ENCODE measurements at regions not wholly inside any gene's neighbourhood (a gene's known extent, or its start where the extent isn't known, plus 50 kb on each side); places are given as distances from the start of the nearest gene placed in this dataset.
A peak's percentile ranks its signal among the peaks of the same experiment; 100 is the strongest.
"Not testable (repeated sequence)": the region's sequence is repeated elsewhere in the genome, so short reads cannot be mapped to it uniquely, and the experiment has no call there.

- Histone ChIP-seq H3K27me3 (no peaks in the 10 kb centered on the region), H3K4me1 (ENCODE audit: low read depth) (no peaks in the 10 kb centered on the region)
- TF ChIP-seq, protein P1, sequence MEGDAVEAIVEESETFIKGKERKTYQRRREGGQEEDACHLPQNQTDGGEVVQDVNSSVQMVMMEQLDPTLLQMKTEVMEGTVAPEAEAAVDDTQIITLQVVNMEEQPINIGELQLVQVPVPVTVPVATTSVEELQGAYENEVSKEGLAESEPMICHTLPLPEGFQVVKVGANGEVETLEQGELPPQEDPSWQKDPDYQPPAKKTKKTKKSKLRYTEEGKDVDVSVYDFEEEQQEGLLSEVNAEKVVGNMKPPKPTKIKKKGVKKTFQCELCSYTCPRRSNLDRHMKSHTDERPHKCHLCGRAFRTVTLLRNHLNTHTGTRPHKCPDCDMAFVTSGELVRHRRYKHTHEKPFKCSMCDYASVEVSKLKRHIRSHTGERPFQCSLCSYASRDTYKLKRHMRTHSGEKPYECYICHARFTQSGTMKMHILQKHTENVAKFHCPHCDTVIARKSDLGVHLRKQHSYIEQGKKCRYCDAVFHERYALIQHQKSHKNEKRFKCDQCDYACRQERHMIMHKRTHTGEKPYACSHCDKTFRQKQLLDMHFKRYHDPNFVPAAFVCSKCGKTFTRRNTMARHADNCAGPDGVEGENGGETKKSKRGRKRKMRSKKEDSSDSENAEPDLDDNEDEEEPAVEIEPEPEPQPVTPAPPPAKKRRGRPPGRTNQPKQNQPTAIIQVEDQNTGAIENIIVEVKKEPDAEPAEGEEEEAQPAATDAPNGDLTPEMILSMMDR (IDR thresholded peaks at IDR 0.05; ENCODE audit: low read depth, low read length) = no peak
These were observed 114.1 kb upstream of the KLHL4 start for GRCh38 chrX:87403551-87403950.

DNA sequence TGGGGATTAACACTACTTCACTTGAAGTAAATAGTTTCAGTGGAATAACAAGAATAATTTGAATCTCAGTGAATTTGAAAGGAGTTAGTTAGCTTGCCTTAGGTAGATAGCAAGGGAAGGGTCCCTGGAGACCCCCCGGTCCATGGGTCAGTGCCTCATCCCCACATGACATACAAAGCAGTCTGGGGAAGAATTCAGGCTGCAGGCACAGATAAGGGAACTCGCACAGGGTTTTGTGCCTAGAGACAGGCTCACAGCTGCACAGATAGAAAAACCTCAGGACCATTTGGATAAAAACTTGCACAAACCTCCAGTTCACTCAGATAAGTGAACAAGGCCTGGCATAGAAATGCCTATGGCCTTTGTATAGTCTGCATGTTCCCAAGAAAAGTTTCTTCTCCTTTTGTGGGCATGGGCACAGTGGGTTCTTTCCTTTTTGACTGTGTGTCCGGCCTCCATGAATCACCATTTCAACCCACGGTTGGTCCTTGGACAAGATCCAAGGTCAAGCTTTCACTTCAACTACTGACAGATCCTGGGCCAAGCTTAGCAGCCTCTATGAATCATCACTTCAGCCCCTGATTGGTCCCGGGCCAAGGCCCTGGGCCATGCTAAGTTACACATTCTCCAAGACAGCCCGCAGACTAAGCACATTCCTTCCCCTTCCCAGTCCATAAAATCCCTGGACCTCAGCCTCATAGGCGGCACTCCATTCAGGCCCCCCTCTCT is 108.3 kb upstream of the KLHL4 start:
- H3K36me3 ChIP-seq = no peaks in the 10 kb centered on the region
- TF ChIP-seq, protein P1 (IDR thresholded peaks at IDR 0.05; ENCODE audit: low read depth, low read length) = no peak
- DNase-seq (ENCODE audit: low read depth in 1 of 2, low spot score in 1 of 2) = peak; percentile 1 to 96
- H3K27ac ChIP-seq = no peak overlapping the region
- H3K4me1 ChIP-seq (ENCODE audit: low read depth) = no peaks in the 10 kb centered on the region
- no peak overlapping the region for H3K4me3 ChIP-seq
- H3K9me3 ChIP-seq (ENCODE audit: low read depth) = no peaks in the 10 kb centered on the region
- no peaks in the 10 kb centered on the region for H3K27me3 ChIP-seq

More at GRCh38 chrX:87403551-87403950, 114.1 kb upstream of the KLHL4 start:
- no peak overlapping the region for H3K4me3 ChIP-seq
- no peaks in the 10 kb centered on the region for H3K9me3 ChIP-seq (ENCODE audit: low read depth)
- H3K36me3 ChIP-seq = no peaks in the 10 kb centered on the region
- DNase-seq (ENCODE audit: low read depth in 1 of 2, low spot score in 1 of 2) = no peak
- no peak overlapping the region for H3K27ac ChIP-seq

DNA sequence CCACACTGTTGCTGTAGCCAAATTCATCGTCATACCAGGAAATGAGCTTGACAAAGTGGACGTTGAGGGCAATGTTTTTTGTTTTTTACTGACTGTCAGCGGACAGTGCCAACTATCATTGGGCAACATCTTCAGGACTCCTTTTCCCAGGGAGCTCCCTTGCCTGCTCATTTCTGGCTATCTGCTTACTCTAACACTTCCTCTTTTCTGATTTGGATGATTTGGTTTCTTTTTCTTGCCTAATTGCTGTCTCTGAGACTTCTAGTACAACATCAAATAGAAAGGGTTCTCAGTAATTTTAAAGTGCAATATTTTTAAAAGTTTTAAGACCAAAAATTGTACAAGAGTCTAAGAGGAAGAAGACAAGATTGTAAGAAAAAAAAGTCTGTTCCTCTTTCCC is 92.0 kb upstream of the KLHL4 start:
- H3K36me3 ChIP-seq = no peaks in the 10 kb centered on the region
- H3K4me3 ChIP-seq = no peak overlapping the region
- H3K27me3 ChIP-seq = no peaks in the 10 kb centered on the region
- no peak overlapping the region for H3K27ac ChIP-seq
- H3K9me3 ChIP-seq (ENCODE audit: low read depth) = no peaks in the 10 kb centered on the region
- TF ChIP-seq, protein P1 (IDR thresholded peaks at IDR 0.05; ENCODE audit: low read depth, low read length) = no peak
- no peak for DNase-seq (ENCODE audit: low read depth in 1 of 2, low spot score in 1 of 2)
- no peaks in the 10 kb centered on the region for H3K4me1 ChIP-seq (ENCODE audit: low read depth)

GRCh38 chrX:87434618-87435017 is 83.0 kb upstream of the KLHL4 start:
- H3K36me3 ChIP-seq = no peaks in the 10 kb centered on the region
- H3K27ac ChIP-seq = no peak overlapping the region
- TF ChIP-seq, protein P1 (IDR thresholded peaks at IDR 0.05; ENCODE audit: low read depth, low read length) = no peak
- H3K4me3 ChIP-seq = no peak overlapping the region
- H3K4me1 ChIP-seq (ENCODE audit: low read depth) = no peaks in the 10 kb centered on the region
- no peaks in the 10 kb centered on the region for H3K9me3 ChIP-seq (ENCODE audit: low read depth)
- no peaks in the 10 kb centered on the region for H3K27me3 ChIP-seq
- no peak for DNase-seq (ENCODE audit: low read depth in 1 of 2, low spot score in 1 of 2)

GRCh38 chrX:87448613-87449012 is 69.0 kb upstream of the KLHL4 start:
- H3K27ac ChIP-seq; H3K9me3 ChIP-seq (ENCODE audit: low read depth); H3K36me3 ChIP-seq: not testable (repeated sequence)

DNA sequence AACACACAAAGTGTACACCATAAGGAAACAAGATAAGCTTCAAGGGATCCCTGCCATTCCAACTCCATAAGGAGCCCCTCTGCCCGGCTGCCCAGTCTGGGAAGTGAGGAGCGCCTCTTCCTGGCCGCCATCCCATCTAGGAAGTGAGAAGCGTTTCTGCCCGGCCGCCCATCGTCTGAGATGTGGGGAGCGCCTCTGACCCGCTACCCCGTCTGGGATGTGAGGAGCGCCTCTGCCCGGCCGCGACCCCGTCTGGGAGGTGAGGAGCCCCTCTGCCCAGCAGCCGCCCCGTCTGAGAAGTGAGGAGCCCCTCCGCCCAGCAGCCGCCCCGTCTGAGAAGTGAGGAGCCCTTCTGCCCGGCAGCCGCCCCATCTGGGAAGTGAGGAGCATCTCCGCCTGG is 51.8 kb upstream of the KLHL4 start:
- not testable (repeated sequence) for H3K27me3 ChIP-seq; H3K9me3 ChIP-seq (ENCODE audit: low read depth); H3K4me3 ChIP-seq; DNase-seq (ENCODE audit: low read depth in 1 of 2, low spot score in 1 of 2); H3K36me3 ChIP-seq; H3K4me1 ChIP-seq (ENCODE audit: low read depth); H3K27ac ChIP-seq

More at GRCh38 chrX:87448613-87449012, 69.0 kb upstream of the KLHL4 start:
- H3K4me1 ChIP-seq (ENCODE audit: low read depth) = peaks cover 11% of the 10 kb centered on the region
- H3K4me3 ChIP-seq; H3K27me3 ChIP-seq; DNase-seq (ENCODE audit: low read depth in 1 of 2, low spot score in 1 of 2): not testable (repeated sequence)

All from cardiac muscle cell (in vitro differentiated cells and primary cell).